Mammary epithelial cell (primary cell): ENCODE measurements at regions not wholly inside any gene's neighbourhood (a gene's known extent, or its start where the extent isn't known, plus 50 kb on each side); places are given as distances from the start of the nearest gene placed in this dataset.

ENCODE experiments used
- EZH2 ChIP-seq: IDR thresholded peaks from 2 replicates; pipeline ENCODE4 v1.6.1; 2012; ENCODE audit warnings: low read length, inconsistent platforms, borderline replicate concordance
- TF ChIP-seq, protein P1 (sequence below), 2 donors: IDR thresholded peaks in 1 of 2; conservative IDR thresholded peaks in 1 of 2; 2 replicates each; pipeline ENCODE4 v1.5.1; 2011 to 2012; ENCODE audit warnings: inconsistent platforms in 2 of 2, low read length in 2 of 2, mild to moderate bottlenecking in 2 of 2, control low read depth in 1 of 2, low read depth in 1 of 2; ENCODE audit not compliant: insufficient read depth in 1 of 2; ENCODE audit errors: extremely low read depth in 1 of 2

DNA sequence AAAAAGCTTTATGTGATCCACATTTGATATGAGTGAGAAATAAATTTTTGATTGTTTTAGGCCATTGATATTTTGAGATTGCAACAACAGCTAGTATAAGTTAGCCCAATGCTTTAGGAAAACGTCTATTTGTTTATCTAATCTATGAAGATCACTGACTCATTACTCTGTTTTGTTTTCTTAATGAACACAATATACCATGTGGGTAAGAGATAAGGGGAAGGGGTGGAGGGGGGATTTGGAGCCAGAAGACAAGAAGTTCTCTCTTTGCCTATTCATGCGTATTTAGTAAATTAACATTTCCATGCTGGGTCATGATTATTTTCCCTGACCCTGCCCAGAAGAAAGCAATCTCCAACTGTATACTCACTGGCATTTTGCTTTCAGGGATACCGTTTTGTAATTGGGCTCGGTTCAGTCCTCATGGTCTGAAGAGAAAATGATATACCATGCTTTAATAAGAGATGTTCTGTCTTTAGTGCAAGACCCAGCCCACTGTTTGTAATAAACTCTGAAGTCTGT is 359.5 kb upstream of the NPSR1 start:
- TF ChIP-seq, protein P1, sequence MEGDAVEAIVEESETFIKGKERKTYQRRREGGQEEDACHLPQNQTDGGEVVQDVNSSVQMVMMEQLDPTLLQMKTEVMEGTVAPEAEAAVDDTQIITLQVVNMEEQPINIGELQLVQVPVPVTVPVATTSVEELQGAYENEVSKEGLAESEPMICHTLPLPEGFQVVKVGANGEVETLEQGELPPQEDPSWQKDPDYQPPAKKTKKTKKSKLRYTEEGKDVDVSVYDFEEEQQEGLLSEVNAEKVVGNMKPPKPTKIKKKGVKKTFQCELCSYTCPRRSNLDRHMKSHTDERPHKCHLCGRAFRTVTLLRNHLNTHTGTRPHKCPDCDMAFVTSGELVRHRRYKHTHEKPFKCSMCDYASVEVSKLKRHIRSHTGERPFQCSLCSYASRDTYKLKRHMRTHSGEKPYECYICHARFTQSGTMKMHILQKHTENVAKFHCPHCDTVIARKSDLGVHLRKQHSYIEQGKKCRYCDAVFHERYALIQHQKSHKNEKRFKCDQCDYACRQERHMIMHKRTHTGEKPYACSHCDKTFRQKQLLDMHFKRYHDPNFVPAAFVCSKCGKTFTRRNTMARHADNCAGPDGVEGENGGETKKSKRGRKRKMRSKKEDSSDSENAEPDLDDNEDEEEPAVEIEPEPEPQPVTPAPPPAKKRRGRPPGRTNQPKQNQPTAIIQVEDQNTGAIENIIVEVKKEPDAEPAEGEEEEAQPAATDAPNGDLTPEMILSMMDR (conservative IDR thresholded peaks at IDR 0.05 in 1 of 2, IDR thresholded peaks at IDR 0.05 in 1 of 2; ENCODE audit: extremely low read depth in 1 of 2, insufficient read depth in 1 of 2, low read depth in 1 of 2, low read length in 2 of 2): no peak
- no peak for TF ChIP-seq EZH2
